Urothelium cell line (cell line): ENCODE measurements at regions not wholly inside any gene's neighbourhood (a gene's known extent, or its start where the extent isn't known, plus 50 kb on each side); places are given as distances from the start of the nearest gene placed in this dataset.
"Not testable (repeated sequence)": the region's sequence is repeated elsewhere in the genome, so short reads cannot be mapped to it uniquely, and the experiment has no call there.

ENCODE experiments used
- DNase-seq: peaks from one replicate; pipeline ENCODE4 v3.0.0; 2011; ENCODE audit warnings: low spot score, mixed read lengths
- FAIRE-seq: peaks from 2 replicates; lab custom pipeline; 2011; peaks lifted over from hg19 to GRCh38; lab: Jason Lieb, UNC

DNA sequence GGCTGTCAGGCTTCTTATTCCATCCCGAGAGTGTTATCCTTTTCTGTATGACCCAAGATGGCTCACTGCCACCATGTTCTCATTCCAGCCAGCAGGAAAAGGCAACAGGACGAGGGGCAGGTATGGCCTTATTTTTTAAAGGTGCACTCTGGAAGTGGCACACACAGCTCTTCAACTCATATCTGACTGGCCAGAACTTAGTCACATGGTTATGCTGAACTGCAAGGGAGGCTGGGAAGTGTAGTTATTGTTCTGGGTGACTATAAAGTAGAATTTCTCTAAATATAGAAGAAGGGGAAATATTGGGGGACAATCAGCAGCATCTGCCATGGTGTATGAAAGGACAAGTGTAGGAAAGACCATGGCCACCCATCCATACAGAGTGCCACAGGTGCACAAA is 107.6 kb downstream of the SRGAP2 start:
- FAIRE-seq, DNase-seq: not testable (repeated sequence)

DNA sequence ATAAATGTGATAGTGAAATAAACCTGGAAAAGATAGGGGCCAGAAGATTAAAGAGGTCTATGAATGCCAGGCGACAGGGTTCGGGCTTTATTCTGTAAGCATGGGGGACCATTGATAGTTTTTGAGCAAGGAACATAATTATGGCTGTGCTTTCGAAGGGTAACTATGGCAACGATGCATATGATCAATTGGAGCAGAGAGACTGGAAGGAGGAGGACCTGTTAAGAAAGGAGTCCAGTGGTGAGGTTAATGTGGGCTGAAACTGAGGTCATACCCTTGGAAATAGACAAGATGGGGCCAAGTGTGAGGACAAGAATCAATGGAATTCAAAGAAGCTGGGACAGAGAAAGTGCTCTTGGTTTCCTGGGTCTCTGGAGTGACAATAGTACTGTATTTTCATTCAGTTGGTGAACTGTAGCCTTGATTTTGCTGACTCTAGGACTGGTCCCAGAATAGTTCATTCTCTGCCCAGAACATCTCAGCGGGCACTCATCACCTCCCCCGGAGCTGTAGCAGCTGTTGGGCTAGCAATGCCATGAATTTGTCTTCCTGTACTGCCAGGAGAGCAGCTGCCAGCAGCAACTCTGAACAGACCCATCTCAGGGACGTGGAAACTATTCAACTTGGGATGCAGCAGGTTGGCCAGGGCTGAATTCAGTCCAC is 108.4 kb downstream of the SRGAP2 start:
- DNase-seq, FAIRE-seq: not testable (repeated sequence)

DNA sequence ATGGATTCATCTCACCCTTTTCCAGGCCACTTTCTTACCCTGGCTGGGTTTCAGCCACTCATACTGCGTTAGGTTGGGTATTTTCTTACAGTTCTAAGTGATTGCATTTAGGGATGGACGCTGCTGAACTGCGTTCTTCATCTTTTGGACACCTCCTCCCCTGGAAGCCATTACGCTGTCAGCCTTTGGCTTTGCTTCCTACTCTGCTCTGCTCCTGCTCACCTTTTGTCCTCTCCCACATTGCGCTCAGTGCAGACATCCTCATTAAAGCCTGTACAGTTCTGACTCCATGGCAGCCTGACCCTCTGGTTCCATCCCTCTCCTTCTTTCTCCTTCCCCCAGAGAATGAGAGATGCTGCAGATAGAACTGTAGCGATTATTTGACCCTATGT is 108.9 kb downstream of the SRGAP2 start:
- not testable (repeated sequence) for DNase-seq, FAIRE-seq

DNA sequence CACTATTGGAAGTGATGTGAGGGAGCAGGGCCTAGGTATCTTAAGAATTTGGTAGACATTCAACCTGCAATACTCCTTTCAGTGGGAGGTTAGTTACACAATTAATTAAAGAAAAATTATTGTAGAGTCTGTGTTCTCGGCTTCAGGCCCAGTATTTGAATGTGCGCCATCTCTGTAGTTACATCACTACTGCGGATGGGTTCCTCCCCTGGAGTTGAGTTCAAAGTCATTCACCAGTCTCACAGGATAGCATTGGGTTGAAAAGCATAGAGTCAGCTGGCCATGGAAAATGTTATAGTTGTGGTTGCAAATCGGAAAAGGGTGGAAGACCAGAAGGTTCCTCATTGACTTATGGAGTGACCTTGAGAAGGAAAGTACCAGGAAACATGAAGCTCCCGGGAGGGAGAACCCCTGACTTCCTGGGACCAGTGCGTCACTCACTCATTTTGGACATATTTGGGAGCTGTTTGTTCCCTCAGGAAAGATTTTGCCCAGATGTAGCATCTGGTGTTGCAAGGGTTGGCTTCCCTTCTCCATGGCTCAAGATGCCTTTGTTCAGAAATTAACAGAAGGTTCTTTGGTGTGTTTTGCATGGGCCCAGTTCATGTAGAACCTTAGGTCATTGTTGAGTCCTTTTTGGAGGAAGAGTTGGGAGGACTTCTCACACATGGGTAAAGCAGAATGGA is 111.8 kb downstream of the SRGAP2 start:
- FAIRE-seq = not testable (repeated sequence)

DNA sequence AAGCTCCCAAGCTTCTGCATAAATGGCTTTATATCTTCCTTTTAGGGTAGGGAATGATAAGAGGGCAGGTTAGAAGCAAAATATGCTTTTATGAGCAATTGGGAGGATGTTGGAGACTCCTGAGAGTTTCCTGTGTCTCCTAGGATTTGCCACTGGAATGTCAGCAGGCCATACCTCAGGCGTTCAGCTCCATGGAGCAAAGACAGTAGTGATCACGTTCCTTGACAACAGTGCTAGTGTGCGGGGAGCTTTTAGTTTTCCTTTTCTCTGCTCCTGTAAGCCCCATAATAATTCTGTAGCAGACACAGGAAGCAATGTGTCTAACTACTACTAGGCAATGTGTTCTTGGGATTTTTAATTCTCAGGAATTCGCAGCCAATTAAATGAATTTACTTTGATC is 113.6 kb downstream of the SRGAP2 start:
- not testable (repeated sequence) for FAIRE-seq

More for the DNA sequence above, 111.8 kb downstream of the SRGAP2 start:
- not testable (repeated sequence) for DNase-seq

DNA sequence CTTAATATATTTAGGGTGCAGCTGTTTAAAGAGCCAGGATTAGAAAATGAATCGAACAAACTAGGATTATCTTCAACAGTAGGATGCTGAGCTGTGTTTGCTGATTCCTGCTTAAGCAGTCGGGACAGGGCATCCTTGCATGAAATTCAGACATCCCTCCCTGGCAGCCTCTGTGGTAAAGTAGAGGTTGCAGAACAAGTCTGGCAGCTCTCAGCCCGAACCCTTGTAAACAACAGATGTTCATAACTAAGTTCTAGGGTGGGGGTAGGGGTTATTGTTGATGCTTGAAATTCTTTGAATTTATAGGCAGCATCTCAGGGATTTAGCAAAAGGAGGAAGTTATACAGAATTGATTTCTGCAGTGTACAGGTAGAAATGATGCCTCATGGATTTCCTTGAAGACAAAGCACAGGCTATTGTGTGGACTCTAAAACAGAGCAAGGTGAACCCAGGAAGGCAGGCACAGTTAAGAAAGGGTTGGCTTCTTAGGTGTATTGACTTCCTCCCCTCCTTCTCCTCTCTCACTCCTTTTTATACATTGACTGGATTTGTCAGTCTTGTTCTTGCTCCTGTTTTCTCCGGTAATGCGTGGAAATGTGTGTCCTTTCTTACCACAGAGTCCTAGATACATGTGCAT is 114.7 kb downstream of the SRGAP2 start:
- not testable (repeated sequence) for FAIRE-seq, DNase-seq

More for the DNA sequence above, 113.6 kb downstream of the SRGAP2 start:
- not testable (repeated sequence) for DNase-seq

DNA sequence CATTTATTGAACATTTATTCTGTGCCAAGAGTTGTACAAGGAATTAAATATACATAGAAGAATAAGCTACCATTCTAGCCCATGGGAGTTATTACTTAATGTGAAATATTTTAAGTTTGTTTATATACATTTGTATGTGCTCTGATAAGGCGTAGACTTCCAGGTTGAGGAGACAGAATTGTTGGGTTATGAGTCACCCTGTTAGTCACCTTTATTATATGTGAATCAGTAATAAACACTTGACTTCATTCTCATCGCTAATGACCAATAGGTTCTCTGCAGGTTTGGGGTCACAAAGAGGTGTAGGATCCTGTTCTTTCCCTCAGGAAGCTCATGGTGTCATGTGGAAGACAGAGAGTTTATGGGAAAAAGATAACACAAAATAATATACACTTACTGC is 116.9 kb downstream of the SRGAP2 start:
- DNase-seq, FAIRE-seq: not testable (repeated sequence)

DNA sequence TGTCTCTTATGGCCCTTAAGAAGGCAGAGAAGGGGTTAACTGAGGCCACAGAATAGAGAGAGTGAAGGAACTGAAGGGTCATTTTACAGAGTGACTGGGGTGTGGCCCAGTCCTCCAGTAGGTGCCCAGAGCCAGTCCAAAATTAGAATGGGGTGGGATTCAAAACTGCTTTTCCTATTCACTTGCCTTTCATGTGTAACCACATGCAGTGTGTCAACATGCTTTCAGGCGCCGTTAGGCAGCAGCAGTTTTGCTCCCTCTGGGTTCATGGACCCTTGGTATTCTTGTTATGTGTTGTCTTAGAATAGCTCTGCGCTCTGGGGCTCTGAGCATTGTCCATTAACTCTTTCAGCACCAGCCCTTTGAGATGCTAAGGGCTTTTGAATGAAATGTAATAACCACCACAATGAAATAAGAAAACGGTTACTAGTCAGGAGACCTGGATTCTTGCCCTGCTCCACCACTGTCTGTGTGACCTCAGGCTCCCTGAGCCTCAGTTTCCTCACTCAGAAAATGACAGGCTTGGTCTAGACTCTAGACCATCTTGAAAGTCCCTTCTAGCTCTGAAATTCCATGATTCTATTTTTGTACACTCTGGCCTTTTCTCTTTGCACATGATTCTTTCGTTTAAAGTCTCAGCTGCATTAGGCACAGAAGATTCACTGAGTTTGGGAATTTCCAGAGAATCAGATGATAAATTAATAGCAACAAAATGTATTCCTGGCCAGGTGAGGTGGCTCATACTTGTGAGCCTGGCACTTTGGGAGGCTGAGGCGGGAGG is 123.0 kb downstream of the SRGAP2 start:
- FAIRE-seq = not testable (repeated sequence)

DNA sequence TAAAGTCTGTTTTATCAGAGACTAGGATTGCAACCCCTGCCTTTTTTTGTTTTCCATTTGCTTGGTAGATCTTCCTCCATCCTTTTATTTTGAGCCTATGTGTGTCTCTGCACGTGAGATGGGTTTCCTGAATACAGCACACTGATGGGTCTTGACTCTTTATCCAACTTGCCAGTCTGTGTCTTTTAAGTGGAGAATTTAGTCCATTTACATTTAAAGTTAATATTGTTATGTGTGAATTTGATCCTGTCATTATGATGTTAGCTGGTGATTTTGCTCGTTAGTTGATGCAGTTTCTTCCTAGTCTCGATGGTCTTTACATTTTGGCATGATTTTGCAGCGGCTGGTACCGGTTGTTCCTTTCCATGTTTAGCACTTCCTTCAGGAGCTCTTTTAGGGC is 128.3 kb downstream of the SRGAP2 start:
- DNase-seq, FAIRE-seq: not testable (repeated sequence)

More for the DNA sequence above, 123.0 kb downstream of the SRGAP2 start:
- DNase-seq = not testable (repeated sequence)

DNA sequence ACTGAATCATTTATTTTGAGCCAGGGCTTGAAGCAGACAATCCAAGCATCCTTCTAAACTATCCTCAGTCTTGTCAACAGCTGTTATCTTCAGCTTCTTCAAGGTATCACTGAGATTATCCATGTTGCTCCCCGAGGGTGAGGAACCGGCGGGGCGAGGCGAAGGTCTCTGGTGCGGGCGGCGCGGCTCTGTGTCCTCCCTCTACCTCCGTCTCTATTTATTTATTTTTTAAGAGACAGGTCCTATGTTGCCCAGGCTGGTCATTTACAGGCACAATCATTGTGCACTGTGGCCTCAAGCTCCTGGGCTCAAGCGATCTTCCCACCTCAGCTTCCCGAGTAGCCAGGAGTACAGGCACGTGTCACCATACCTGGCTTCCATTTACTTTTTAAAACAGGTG is 130.0 kb downstream of the SRGAP2 start:
- DNase-seq, FAIRE-seq: not testable (repeated sequence)

DNA sequence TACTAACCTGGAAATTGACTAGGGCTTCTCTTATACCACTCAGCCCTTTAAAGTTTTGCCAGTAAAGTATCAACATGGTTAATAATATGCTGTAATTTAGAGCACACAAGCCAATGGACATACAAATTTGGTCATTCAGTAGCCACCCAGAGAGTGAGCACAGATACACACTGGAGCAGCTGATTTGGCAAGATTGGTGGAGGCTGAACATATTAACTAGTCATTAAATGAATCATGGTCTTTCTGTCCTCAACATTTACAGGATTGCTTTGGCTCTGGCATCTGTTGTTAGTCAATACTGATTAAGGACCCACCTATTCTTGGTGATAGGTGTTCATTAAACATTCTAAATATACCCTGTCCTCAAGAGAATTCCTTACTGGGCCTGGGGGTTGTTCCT is 130.6 kb downstream of the SRGAP2 start:
- not testable (repeated sequence) for DNase-seq, FAIRE-seq

DNA sequence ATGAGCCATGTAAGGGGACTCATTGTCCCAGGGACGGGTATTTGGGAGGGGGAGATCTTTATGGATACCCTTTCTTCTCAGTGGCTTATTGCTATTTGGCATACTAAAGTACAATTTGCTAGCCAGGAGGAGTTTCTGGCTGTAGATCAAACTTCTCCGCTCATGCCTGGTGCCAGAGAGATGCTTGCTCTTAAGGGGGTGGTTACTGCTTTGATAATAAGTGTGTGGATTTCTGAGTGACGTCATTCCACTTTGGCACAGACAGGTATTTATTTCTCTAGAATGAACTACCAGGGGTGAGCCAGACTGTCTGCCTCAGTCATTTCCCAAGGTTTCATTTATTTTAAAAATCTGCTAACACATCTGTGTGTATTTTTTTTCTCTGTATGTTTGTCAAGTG is 131.1 kb downstream of the SRGAP2 start:
- not testable (repeated sequence) for DNase-seq, FAIRE-seq

DNA sequence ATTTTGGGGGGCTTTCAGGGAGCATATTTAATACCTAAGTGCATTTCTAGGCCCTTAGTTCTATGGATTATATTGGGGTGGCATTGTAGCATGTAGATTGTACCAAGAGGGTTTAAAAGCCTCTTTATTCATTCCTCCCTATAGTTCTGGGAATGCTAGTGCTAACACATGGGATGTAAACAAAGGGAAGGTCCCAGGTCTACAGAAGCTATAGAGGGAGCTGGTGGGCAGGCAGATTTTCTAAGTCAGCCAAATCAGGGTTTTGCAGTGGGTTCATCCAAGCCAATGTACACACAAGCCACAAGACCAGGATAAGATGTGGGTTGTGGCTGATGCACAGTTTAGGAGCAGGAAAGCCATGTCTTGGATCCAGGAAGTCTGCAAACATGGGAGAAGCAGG is 131.8 kb downstream of the SRGAP2 start:
- FAIRE-seq, DNase-seq: not testable (repeated sequence)

DNA sequence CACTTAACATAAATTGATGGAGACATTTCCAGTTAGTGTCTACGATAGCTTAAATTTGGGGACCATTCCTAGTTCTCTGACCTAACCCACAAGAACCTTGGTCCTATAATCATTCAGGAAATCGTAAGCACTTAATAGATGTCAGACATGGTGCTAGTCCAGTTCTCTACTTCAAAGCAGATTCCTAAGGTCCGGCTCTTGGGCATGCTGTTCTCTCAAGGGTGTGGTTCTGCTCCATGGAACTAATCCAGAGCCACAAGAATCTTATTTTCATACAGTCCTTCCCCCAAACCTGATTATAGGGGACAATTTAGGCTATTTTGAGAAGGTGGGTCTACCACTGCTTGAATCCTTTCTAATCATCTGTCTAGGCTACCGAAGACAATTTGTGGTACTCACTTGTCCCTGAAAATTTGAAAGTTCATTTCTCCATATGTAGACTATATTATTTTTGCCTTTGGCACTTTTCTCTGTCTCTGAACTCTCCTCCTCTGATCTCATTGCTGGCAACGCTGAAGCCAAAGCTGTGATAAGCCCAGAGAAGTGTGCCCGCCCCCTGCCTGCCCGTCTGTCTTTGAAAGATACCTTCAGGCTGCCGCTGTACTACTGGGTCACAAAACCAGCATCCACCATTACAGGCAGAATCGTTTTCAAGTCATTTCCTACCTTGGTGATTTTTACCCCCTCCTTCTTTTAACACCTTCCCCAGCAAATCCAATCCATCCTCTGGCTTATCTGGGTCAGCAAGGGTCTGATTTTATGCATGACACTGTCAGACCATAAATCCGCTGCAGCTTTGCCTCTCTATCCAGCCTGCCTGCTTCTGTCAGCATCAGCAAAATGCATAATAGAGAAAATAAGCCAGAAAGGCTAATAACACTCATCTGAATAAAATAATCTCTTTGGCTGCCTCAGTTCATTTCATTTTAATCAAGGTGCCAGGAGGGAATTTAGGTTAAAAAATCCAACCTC is 132.8 kb downstream of the SRGAP2 start:
- DNase-seq, FAIRE-seq: not testable (repeated sequence)

DNA sequence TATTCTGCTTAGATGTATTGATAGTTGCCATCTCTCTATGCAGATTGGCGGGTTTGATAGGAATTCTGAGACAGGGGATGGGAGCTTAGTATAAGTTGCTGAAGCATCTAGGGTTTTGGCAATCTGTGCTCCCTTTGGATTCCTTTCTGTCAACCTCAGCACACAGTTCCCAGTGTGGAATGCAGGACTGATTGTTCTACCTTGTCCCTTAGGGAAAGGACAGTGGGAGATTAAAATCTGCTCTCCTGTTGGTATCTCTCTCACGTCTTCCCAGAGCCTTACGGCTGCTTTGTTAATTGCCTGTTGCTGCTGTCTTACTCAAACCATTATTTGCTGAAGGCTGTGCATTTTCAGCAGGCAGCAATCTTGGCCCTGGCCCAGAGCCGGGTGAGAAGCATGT is 133.3 kb upstream of the IKBKE start:
- not testable (repeated sequence) for FAIRE-seq, DNase-seq

DNA sequence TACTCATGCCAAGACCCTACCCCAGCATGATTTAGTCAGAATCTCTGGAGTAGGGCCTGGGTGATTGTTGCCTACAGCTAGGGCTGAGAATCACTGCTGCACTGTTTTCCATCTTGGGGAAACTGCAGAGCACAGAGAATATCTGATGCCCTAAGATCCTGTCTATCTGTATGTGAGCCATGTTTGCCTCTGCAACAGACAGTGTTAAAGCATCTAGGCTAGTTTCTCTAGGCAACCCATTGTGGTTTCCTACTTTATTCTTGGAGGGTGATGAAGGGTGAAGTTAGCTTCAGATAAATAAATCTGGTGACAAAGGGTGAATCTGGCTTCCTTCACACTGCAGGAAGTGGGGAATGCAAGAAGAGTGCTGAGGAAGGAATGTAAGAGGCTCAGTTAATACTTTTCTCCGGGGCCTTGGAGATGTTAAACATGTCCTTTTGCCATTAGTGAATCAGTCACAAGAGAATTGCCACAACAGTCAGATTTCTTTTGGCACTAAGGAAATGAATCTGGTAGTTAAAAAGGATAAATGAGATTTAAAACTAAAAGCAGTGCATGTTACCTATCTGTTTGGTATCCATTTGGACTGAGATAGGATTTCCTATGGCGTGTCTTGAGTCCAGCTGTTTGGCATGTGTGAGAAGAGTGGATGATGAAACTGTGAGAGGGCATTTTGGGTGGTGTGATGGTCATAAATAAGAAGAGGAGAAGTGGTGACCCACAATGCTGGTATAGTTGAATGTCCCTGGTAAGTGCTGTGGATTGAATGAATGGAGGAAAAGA is 119.6 kb upstream of the IKBKE start:
- DNase-seq, FAIRE-seq: not testable (repeated sequence)

DNA sequence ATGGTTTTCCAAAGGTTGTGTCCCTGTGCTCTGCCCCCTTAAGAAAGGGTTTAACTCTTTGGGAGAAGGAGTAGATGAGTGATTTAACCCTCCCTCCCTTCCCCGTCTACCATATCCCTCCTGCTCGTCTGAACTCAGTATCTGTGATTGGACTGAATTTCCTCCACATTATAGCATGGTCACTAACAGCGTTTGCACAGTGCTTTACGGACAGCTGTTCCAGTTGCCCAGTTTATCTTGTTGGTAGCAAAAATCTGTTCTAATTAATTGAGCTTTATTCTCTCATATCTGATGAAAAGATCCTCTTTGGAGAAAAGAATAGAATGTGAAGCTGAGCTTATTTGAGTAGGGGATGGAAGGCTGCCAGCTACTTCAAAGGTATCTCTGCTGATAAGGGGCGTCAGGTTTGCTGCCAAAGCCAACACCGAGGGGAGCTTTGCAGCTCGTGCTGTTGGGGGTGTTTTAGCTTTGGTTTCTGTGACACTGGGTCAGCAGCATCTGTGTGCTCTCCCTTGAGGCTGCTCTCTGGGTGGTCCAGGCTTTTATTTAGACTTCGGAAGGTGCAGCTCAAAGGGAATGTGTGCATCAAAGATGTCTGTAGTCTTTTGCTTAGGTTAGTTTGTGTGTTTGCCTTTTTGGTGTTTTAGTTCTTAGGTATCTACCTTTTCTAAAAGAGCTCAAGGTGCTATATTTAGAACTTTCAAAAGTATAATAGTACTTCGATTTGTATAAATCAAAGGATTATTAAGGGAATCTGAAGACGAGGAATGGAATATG is 118.8 kb upstream of the IKBKE start:
- FAIRE-seq, DNase-seq: not testable (repeated sequence)

DNA sequence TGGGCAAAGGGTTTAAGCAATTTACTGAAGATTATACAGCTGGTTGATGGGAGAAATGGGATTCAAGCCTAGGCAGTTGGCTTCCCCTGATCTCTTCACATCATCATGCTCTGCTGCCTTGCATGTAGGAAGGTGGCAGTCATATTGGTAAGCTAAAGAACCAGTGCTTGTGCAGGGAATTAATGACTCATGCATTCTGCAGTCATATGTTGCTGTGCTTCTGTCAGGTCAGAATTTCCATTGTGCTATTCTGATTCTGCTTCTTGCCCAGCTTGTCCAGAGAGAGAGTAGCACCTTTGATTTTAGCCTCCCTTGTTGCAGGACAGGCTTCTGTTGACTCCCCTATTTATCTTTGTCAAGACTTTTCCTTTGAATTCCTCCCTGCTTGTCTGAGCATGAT is 114.0 kb upstream of the IKBKE start:
- not testable (repeated sequence) for DNase-seq, FAIRE-seq
